Suprapubic skin (tissue), 4 donors: ENCODE measurements at regions not wholly inside any gene's neighbourhood (a gene's known extent, or its start where the extent isn't known, plus 50 kb on each side); places are given as distances from the start of the nearest gene placed in this dataset.

Source experiments
- CTCF ChIP-seq, 2 donors: fragments of 200-600 bp in 1 of 2; fragments of 450-650 bp in 1 of 2; sonication (generic) in 1 of 2; IDR thresholded peaks; one replicate each; pipeline ENCODE4 v1.5.1; 2016 to 2019; ENCODE audit warnings: antibody characterized with exemption in 2 of 2, mild to moderate bottlenecking in 1 of 2, moderate library complexity in 1 of 2
- EP300 ChIP-seq: sonication (generic); formaldehyde crosslinking; IDR thresholded peaks from one replicate; pipeline ENCODE4 v1.6.1; 2017; ENCODE audit warnings: antibody characterized with exemption
- POLR2A ChIP-seq, 2 donors: fragments of 450-650 bp; IDR thresholded peaks; one replicate each; pipeline ENCODE4 v1.6.1; 2017; ENCODE audit warnings: antibody characterized with exemption in 2 of 2, mild to moderate bottlenecking in 2 of 2, moderate library complexity in 2 of 2
- POLR2AphosphoS5 ChIP-seq, 3 donors: sonication (generic); formaldehyde crosslinking; IDR thresholded peaks; one replicate each; pipeline ENCODE4 v1.6.1; 2017; ENCODE audit warnings: antibody characterized with exemption in 3 of 3

- no peak for TF ChIP-seq POLR2A (IDR thresholded peaks at IDR 0.05)
- no peak for TF ChIP-seq CTCF (IDR thresholded peaks at IDR 0.05)
- no peak for TF ChIP-seq EP300
- no peak for TF ChIP-seq POLR2AphosphoS5 (IDR thresholded peaks at IDR 0.05)
Observed at GRCh38 chr3:117921411-117921810, 1113.2 kb downstream of the IGSF11 start.
